Superior temporal gyrus (tissue), 1 donor: ENCODE measurements at regions not wholly inside any gene's neighbourhood (a gene's known extent, or its start where the extent isn't known, plus 50 kb on each side); places are given as distances from the start of the nearest gene placed in this dataset.
"Not testable (repeated sequence)": the region's sequence is repeated elsewhere in the genome, so short reads cannot be mapped to it uniquely, and the experiment has no call there.

Experiments used
- DNase-seq: peaks from one replicate; pipeline ENCODE4 v3.0.0-alpha.2; 2016; ENCODE audit errors: extremely low spot score

GRCh38 chr13:63455938-63456337 lies 2040.3 kb upstream of the PCDH20 start:
- no peak for DNase-seq

DNA sequence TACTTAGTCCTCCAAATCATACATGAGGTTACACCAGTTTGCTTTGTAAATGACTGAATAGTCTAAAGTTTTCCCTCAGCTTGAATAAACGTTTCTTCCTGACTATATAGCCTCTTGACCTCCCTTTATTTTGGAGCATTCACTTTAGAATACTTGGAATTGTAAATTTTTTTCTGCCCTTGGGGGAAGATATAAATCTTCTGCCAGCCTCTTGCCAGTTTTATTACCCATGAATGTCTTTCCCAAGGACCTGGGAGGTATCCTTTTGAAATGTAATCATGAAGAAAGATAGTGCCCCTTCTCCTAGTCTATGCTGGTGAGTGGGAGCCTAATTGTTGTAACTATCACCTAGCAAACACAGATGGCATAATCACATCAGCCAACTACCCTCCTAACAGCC lies 2033.9 kb upstream of the PCDH20 start:
- DNase-seq, result no peak

GRCh38 chr13:63448692-63449091 lies 2033.0 kb upstream of the PCDH20 start:
- DNase-seq, result no peak

GRCh38 chr13:63446329-63446728 lies 2030.7 kb upstream of the PCDH20 start:
- no peak for DNase-seq

DNA sequence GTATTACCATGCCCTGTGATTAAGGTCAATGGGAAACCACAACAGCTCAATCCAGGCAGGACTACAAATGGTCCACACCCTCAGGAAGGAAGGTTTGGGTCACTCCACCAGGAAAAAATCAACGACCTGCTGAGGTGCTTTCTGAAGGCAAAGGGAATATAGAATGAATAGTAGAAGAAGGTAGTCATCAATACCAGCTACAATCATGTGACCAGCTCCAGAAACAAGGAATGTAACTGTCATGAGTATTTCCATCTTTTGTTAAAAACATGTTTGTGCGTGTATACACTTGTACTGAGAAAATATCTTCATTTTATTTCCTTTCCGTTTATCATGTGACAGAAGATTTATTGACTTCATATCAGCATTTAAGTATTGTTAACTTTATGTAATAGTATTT lies 2028.6 kb upstream of the PCDH20 start:
- DNase-seq, result not testable (repeated sequence)

GRCh38 chr13:63438951-63439350 lies 2023.3 kb upstream of the PCDH20 start:
- DNase-seq, result no peak

DNA sequence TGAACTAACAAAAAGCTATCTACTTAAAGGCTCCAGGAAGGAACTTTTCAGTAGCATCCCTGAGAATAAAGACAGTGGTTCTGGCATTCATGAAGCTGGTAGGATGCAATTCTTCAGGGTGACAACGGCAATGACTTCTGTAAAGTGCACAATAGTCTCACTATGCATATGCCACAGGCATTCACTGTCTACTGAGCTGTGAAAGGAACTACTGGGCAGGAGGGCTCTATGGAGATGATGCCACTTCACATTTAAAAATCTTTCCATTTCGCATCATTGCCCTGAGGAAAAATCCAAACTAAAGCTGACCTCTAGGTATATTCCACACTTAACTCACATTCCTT lies 2020.6 kb upstream of the PCDH20 start:
- no peak for DNase-seq

DNA sequence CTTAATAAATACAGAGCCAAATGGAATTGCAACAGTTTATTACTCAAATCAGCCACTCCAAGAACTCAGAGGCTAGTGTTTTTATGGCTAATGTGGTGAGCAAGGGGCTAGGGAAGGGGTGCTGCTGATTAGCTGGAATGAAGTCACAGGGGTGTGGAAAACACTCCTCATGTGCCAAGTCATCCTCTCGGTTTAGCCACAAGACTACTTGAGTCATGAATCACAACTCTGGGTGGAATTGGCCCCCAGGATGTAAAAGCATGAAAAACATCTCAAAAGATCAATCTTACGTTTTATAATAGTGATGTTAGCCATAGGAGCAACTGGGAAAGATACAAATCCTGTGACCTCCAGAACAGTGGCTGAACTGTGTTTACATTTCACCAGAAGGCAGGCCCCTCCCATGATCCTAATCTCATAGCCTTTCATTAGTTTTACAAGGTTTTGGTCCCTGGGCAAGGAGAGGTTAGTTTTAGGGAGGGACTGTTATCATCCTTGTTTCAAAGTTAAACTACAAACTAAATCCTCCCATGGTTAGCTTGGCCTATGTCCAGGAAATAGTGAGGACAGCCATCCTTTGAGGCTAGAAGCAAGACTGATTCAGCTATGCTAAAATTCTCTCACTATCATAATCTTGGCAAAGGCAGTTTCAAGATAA lies 2020.1 kb upstream of the PCDH20 start:
- DNase-seq, result no peak

GRCh38 chr13:63433546-63434150 lies 2018.0 kb upstream of the PCDH20 start:
- no peak for DNase-seq

DNA sequence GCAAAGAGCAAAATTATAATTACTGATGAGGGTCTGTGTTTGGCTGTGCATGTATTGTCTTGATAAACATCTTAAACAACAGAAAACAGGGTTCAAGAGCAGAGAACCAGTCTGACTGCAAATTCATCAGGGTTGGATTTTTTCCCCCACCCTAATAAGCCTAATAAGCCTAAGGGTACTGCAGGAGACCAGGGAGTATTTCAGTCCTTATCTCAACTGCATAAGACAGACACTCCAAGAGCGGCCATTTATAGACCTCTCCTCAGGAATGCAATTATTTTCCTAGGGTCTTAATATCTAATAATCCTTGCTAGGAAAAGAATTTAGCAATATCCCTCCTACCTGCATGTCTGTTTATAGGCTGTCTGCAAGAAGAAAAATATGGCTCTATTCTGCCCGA lies 2011.5 kb upstream of the PCDH20 start:
- DNase-seq, result no peak

- no peak for DNase-seq
These were observed 2009.5 kb upstream of the PCDH20 start for GRCh38 chr13:63425131-63425530.

- DNase-seq, result no peak
These were observed 2005.5 kb upstream of the PCDH20 start for GRCh38 chr13:63421123-63421522.

- no peak for DNase-seq
These were observed 2005.0 kb upstream of the PCDH20 start for GRCh38 chr13:63420685-63421084.

DNA sequence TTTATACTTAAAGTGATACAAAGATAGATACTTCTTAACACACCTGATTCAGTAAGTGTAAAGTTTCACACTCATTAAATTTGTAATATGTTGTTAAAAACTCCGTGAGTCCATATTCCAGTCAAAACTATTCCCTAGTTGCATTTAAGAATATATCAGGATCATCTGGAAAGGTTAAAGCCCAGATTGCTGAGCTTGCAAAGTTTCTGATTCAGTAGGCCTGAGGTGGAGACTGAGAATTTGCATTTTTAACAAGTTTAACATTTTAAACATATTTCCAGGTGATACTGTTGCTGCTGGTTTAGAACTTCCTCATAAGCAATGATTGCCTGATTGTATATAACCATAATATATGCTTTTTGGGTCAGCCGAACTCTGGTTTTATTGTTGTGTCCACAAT lies 1998.6 kb upstream of the PCDH20 start:
- no peak for DNase-seq

DNA sequence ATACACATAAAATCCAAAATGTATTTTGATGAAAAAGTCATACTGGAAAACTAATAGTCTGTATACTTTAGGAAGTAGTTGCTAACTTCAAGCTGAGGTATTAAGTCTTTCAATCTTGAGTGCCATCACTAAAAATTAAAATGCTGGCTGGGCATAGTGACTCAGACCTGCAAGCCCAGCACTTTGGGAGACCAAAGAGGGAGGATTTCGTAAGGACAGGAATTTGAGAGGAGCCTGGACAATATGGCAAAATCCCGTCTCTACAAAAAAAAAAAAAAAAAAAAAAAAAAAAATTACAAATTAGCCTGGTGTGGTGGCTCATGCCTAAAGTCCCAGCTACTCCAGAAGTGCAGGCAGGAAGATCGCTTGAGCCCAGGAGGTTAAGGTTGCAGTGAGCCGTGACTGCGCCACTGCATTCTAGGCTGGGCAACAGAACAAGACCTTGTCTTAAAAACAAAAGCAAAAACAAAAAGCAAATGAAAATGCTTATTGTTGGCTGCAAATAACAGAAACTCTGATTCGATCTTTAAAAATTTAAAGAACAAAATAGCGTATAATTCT lies 1994.2 kb upstream of the PCDH20 start:
- DNase-seq, result no peak

DNA sequence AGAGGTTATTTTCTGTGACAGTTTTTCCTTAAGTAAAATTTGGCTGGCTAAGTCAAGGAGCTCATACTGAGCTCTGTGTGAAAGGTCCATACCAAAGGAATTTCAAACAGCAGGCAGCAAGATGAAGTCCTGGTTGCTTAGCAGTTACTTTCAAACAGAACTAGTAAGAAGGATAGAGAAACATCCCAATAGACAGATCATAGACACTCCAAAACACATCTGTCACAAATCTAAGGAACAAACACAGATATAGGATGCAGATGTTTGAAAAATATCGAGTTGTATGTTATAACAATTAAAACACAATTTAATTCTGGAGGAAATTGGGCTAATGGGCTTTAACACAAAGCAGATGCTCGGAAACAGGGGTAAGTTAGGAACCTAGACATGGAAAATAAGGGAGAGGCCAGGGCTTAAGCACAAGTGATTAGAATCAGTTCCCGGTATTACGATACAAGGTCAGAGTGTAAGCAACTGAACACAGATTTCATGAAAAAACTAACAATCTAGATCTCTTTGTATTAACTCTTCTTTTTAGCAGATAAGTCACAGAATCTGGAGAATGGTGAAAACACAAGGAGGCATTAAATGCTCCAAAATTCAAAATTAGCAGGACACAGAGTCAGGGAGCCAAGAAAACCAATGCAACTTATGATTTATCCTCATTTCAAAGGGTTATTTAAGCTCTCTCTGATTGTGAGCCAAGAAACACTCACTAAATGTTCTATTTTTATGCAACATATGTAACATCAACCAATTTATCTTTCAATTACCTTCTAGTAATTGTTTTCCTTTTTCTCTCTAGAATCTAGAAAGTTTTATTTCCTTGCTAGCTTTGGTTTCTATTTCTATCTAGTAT lies 1992.9 kb upstream of the PCDH20 start:
- DNase-seq, result no peak

DNA sequence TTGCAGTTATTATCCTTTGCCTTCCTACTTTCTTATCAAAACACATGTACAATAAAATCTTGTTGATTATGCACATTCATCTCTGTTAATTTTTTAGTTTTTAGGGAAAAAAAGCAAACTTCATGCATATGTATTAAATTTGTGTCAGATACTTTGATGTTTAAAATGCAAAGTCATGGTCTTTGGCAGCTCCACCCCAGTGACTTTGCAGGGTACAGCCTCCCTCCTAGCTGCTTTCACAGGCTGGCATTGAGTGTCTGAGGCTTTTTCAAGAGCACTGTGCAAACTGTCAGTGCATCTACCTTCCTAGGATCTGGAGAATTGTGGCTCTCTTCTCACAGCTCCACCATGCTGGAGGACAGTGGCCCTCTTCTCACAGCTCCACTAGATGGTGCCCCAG lies 1988.1 kb upstream of the PCDH20 start:
- no peak for DNase-seq

DNA sequence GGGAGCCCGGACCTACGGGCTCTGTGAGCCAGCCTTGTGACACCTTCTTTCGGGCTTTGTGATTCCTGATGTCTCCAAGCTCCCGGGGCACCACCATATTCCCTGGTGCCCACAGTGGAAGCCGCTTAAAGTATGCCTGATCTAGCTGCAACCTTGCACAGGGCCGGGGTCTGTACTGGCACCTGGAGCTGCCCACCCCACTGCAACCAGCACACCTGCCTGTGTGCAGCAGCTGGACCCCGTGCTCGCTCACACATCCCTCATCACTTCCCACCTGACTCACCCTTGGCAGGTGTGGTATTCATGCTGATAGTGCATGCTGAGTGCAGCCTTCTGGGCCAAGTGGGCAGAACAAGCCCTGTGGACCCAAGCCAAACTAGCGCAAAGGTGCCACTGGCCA lies 1981.1 kb upstream of the PCDH20 start:
- DNase-seq, result no peak

DNA sequence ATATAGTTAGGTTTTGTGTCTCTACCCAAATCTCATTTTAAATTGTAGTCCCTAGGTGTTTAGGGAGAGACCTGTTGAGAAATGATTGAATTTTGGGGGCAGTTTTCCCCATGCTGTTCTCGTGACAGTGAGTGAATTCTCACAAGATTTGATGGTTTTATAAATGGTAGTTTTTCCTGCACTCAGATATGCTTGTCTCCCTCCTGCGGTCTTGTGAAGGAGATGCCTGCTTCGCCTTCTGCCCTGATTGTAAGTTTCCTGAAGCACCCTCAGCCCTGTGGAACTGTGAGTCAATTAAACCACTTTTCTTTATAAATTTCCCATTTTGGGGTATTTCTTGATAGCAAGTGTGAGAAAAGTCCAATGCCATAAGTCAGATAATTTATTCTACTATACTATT lies 1977.5 kb upstream of the PCDH20 start:
- DNase-seq, result no peak

DNA sequence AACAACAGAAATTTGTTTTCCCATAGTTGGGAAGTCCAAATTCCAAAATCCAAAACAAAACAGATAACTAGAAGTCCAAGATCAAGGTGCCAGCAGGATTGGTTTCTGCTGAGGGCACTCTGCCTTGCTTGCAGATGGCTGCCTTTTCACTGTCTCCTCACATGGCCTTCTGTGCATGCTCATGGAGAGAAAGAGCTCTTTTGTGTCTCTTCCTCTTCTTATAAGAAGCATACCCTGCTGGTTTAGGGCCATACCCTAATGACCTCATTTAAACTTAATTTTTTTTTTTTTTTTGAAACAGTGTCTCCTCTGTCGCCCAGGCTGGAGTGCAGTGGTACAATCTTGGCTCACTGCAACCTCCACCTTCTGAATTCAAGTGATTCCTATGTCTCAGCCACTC lies 1974.1 kb upstream of the PCDH20 start:
- no peak for DNase-seq

GRCh38 chr13:63381078-63381859 lies 1965.6 kb upstream of the PCDH20 start:
- DNase-seq, result no peak

GRCh38 chr13:63377986-63378385 lies 1962.3 kb upstream of the PCDH20 start:
- DNase-seq, result no peak
